HG02610 (cell line): ENCODE measurements at regions not wholly inside any gene's neighbourhood (a gene's known extent, or its start where the extent isn't known, plus 50 kb on each side); places are given as distances from the start of the nearest gene placed in this dataset.
A peak's percentile ranks its signal among the peaks of the same experiment; 100 is the strongest.

Experiments
- ATAC-seq: cut with Tn5 transposase; IDR thresholded peaks from one replicate; pipeline ENCODE4 v1.9.1; 2021; ENCODE audit warnings: mild to moderate bottlenecking, moderate library complexity; ENCODE audit not compliant: unreplicated experiment

DNA sequence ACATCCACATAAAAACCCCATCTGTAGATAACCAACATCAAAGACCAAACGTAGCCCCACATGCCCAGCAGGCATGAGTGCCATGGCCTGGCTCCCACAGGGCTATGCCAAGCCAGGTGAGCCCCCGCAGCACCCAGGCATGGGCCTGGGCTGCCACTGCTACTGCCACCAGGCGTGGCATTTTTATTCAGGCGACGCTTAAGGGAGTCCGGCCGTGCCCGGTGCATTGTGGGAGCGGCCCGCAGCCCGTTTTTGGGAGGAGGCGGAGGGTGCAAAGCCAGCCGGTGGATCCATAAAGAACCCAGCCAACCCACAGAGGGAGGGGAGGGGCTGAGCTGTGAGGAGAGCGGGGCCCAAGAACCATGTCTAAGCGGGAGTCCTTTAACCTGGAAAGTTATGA lies 83.6 kb downstream of the XIST start:
- ATAC-seq, result no peak

DNA sequence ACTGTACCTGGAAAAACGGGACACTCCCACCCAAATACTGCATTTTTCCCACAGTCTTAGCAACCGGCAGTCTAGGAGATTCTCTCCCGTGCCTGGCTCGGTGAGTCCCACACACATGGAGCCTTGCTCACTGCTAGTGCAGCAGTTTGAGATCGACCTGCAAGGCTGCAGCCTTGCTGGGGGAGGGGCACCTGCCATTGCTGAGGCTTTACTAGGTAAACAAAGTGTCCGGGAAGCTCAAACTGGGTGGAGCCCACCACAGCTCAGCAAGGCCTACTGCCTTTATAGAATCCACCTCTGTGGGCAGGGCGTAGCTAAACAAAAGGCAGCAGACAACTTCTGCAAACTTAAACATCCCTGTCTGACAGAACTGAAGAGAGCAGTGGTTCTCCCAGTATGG lies 84.4 kb downstream of the XIST start:
- ATAC-seq, result no peak

DNA sequence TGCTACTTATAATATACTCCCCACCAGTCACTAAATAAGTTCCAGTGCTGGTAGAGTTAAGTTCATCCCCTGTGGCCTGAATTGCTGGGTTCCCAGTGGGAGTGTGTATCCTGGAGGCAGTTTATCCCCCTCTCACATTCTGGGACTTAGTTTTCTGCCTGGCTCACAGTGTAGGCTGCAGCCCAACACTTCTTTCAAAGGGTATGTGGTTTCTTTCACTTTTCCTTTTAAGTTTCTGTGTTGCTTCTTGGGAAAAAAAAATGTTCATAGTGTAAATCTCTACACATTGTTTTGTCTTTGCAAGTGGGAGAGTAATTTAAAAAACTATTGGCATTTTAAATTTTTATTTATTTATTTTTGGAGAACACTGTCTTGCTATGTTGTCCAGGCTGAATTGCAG lies 85.5 kb downstream of the XIST start:
- no peak for ATAC-seq

DNA sequence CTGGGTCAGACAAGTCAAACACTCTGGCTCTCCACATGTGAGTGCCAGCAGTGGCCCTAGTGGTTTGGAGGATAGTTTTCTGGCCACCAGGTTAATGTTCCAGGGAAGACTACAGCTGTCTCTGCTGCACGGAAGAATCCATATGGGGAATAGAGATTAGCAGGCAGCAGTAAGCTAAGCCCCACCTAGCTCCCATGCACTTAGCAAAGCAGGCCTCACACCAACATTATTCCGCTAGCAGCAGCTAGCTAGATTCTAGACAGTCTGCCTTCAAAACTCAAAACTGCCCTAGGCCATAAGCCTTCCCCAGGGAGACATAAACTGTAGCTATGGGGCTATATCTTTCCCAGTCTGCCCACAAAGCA lies 86.1 kb downstream of the XIST start:
- no peak for ATAC-seq

DNA sequence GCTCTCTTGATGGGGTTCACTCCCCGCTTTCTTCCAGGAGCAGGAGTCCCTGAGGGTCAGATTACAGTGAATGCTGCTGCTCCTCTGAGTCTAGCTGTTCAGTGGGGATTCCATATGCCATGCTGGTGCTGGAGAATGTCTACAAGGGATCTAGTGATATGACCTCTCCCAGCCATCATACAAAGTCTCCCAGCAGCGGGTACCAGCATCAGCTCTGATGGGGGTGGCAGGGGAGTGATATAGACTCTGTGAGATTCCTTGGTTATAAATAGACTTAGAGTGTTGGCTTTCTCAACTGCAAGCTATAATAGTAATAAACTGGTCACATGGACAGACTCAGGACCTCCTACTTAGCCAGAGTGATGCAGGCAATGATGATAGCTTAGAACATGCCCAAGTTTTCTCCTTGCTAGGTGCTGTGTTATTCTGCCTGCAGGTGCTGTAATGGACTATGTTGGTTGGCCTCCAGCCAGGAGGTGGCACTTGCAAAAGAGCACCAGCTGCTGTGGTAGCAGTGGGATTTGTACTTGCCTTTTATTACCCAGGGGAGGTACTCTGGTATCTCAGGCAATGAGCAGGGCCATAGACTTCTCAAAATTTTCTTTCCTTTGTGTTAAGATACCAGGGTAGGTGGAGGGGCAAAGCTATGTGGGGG lies 86.6 kb downstream of the XIST start:
- no peak for ATAC-seq

- peak; percentile 72 for ATAC-seq
Measured at GRCh38 chrX:73758250-73758649, 94.3 kb downstream of the XIST start.
